ENCODE measurements at regions not wholly inside any gene's neighbourhood (a gene's known extent, or its start where the extent isn't known, plus 50 kb on each side); places are given as distances from the start of the nearest gene placed in this dataset.

DNA sequence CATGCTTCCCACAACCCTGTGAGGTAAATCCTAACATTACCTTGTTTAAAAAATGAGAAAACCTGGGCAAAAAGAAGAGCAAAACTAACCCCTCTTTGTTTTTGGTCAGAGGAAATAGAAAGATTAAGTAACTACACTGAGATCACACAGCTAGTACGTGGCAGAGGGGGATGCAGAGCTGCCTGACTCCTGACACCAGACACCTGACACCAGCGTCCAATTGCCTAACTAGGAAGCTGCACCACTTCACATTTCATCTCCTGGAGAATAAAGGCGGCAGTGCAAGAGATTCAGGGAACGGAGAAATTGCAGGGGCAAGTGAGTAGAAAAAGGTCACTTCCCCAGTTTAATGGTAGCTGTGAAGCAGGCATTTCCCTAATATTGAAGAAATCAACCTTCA is 229.3 kb upstream of the PTBP2 start:
- H3K27ac Mint-ChIP-seq, result no peak overlapping the region
- DNase-seq, result no peak

GRCh38 chr1:96498744-96499340 is 222.7 kb upstream of the PTBP2 start:
- Histone ChIP-seq H2AFZ (ENCODE audit: insufficient read depth, low read depth, low read length, poor library complexity, severe bottlenecking) (no peak overlapping the region), H3K36me3 (replicated peaks in 1 of 2; ENCODE audit: control insufficient read depth in 1 of 2, insufficient read depth in 2 of 2, low read length in 2 of 2) (no peaks in the 10 kb centered on the region)
- peaks cover 0 to 4% (median 2%) of the 10 kb centered on the region in 7 donors for H3K9me3 Mint-ChIP-seq

More for the DNA sequence above, 229.3 kb upstream of the PTBP2 start:
- Histone ChIP-seq H3K9me3 (replicated peaks in 1 of 2; ENCODE audit: control insufficient read depth in 1 of 2, insufficient read depth in 1 of 2, low read length in 2 of 2) (no peaks in the 10 kb centered on the region), H3K27me3 (ENCODE audit: control insufficient read depth in 2 of 2, insufficient read depth in 2 of 2, low read length in 2 of 2) (no peaks in the 10 kb centered on the region), H3K79me2 (ENCODE audit: insufficient read depth, low read length) (no peaks in the 10 kb centered on the region), H3K36me3 (replicated peaks in 1 of 2; ENCODE audit: control insufficient read depth in 1 of 2, insufficient read depth in 2 of 2, low read length in 2 of 2) (no peaks in the 10 kb centered on the region), H3K4me2 (replicated peaks; ENCODE audit: extremely low read depth, low read length, poor library complexity, severe bottlenecking) (no peak overlapping the region), H4K20me1 (ENCODE audit: insufficient read depth, low read length) (no peaks in the 10 kb centered on the region), H3K9ac (ENCODE audit: insufficient read depth, low read length, poor library complexity, severe bottlenecking) (no peak overlapping the region), H3K4me1 (ENCODE audit: control insufficient read depth in 1 of 2, insufficient read depth in 2 of 2, low read length in 2 of 2) (no peaks in the 10 kb centered on the region), H2AFZ (ENCODE audit: insufficient read depth, low read depth, low read length, poor library complexity, severe bottlenecking) (no peak overlapping the region), H3K27ac (ENCODE audit: low read depth in 1 of 2, low read length in 2 of 2) (no peak overlapping the region), H3K4me3 (replicated peaks in 1 of 3; ENCODE audit: low read depth in 2 of 3, low read length in 3 of 3) (no peak overlapping the region)
- no peaks in the 10 kb centered on the region for H3K36me3 Mint-ChIP-seq
- peaks cover 0 to 4% (median 0%) of the 10 kb centered on the region in 7 donors for H3K9me3 Mint-ChIP-seq
- H3K4me3 Mint-ChIP-seq, result no peak overlapping the region
- TF ChIP-seq CTCF (IDR thresholded peaks at IDR 0.05), result no peak
- no CpG with 5 or more reads among the region's 4 CpGs for WGBS (ENCODE audit: insufficient coverage)
- no peaks in the 10 kb centered on the region for H3K4me1 Mint-ChIP-seq
- intact Hi-C loops (cut with micrococcal nuclease), result no loop called here
- H3K27me3 Mint-ChIP-seq (ENCODE audit: low read depth in 3 of 3), result no peaks in the 10 kb centered on the region

More at GRCh38 chr1:96498744-96499340, 222.7 kb upstream of the PTBP2 start:
- Histone ChIP-seq H3K27ac (ENCODE audit: low read depth in 1 of 2, low read length in 2 of 2) (no peak overlapping the region), H3K4me2 (replicated peaks; ENCODE audit: extremely low read depth, low read length, poor library complexity, severe bottlenecking) (no peak overlapping the region), H3K4me1 (ENCODE audit: control insufficient read depth in 1 of 2, insufficient read depth in 2 of 2, low read length in 2 of 2) (no peaks in the 10 kb centered on the region), H3K9ac (ENCODE audit: insufficient read depth, low read length, poor library complexity, severe bottlenecking) (no peak overlapping the region), H4K20me1 (ENCODE audit: insufficient read depth, low read length) (no peaks in the 10 kb centered on the region), H3K79me2 (ENCODE audit: insufficient read depth, low read length) (no peaks in the 10 kb centered on the region), H3K9me3 (replicated peaks in 1 of 2; ENCODE audit: control insufficient read depth in 1 of 2, insufficient read depth in 1 of 2, low read length in 2 of 2) (no peaks in the 10 kb centered on the region), H3K4me3 (replicated peaks in 1 of 3; ENCODE audit: low read depth in 2 of 3, low read length in 3 of 3) (no peak overlapping the region), H3K27me3 (ENCODE audit: control insufficient read depth in 2 of 2, insufficient read depth in 2 of 2, low read length in 2 of 2) (no peaks in the 10 kb centered on the region)
- Mint-ChIP-seq H3K27me3 (ENCODE audit: low read depth in 3 of 3) (peaks cover 0 to 1% (median 0%) of the 10 kb centered on the region in 3 donors), H3K4me1 (no peaks in the 10 kb centered on the region), H3K36me3 (no peaks in the 10 kb centered on the region), H3K27ac (no peak overlapping the region), H3K4me3 (no peak overlapping the region)
- intact Hi-C loops (cut with micrococcal nuclease), result no loop called here
- no peak for TF ChIP-seq CTCF (IDR thresholded peaks at IDR 0.05)
- 86% methylated on average over 2 of the region's 5 CpGs for WGBS (ENCODE audit: insufficient coverage)
- no peak for DNase-seq

Data from CD14-positive monocyte (primary cell).